ENCODE measurements at regions not wholly inside any gene's neighbourhood (a gene's known extent, or its start where the extent isn't known, plus 50 kb on each side); places are given as distances from the start of the nearest gene placed in this dataset.

DNA sequence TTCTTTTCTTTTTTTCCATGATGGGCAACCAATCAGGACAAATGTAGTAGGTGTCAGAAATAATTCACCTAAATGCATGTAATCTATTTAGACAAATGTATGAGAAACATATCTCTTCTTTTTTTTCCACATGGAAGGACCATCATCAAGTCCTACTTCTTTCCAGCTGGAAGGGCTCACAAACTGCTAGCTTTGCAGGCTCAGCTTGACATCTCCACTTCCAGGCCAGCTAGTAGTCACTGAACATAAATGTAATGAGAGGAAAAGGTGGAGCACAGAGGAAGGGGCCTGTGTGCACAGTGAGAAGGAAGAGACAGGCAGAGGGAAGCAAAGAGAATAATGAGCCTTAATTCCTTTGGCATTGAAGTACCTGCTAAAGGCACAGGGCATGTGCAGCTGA, 504.9 kb downstream of the MCTP2 start:
- TF ChIP-seq EZH2phosphoT487 (IDR thresholded peaks at IDR 0.05; ENCODE audit: borderline replicate concordance, low read depth) (no peak), RFX5 (IDR thresholded peaks at IDR 0.05; ENCODE audit: low read length) (no peak), SIN3A (IDR thresholded peaks at IDR 0.05; ENCODE audit: borderline replicate concordance, low read depth, low read length) (no peak), RAD21 (IDR thresholded peaks at IDR 0.05; ENCODE audit: low read length) (no peak)
- TF ChIP-seq, protein P1, sequence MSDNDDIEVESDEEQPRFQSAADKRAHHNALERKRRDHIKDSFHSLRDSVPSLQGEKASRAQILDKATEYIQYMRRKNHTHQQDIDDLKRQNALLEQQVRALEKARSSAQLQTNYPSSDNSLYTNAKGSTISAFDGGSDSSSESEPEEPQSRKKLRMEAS (IDR thresholded peaks at IDR 0.05; ENCODE audit: low read depth), result no peak
- TF ChIP-seq, protein P2, sequence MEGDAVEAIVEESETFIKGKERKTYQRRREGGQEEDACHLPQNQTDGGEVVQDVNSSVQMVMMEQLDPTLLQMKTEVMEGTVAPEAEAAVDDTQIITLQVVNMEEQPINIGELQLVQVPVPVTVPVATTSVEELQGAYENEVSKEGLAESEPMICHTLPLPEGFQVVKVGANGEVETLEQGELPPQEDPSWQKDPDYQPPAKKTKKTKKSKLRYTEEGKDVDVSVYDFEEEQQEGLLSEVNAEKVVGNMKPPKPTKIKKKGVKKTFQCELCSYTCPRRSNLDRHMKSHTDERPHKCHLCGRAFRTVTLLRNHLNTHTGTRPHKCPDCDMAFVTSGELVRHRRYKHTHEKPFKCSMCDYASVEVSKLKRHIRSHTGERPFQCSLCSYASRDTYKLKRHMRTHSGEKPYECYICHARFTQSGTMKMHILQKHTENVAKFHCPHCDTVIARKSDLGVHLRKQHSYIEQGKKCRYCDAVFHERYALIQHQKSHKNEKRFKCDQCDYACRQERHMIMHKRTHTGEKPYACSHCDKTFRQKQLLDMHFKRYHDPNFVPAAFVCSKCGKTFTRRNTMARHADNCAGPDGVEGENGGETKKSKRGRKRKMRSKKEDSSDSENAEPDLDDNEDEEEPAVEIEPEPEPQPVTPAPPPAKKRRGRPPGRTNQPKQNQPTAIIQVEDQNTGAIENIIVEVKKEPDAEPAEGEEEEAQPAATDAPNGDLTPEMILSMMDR (IDR thresholded peaks at IDR 0.05), result no peak
